Panc1 (cell line): ENCODE measurements at regions not wholly inside any gene's neighbourhood (a gene's known extent, or its start where the extent isn't known, plus 50 kb on each side); places are given as distances from the start of the nearest gene placed in this dataset.

Experiments used
- ATAC-seq: fragments of 200-7000 bp; cut with Tn5 transposase; 2 replicates; pipeline ENCODE4 v1.9.1; 2020; ENCODE audit warnings: mild to moderate bottlenecking, moderate library complexity
- BruUV-seq: library from RNA; stranded (reverse); fragments of 400-500 nt; replicated peaks from 2 replicates; lab custom pipeline; 2021; lab: Mats Ljungman, UMichigan
- CTCF ChIA-PET: fragments of 300-600 bp; sonication (Branson Sonifier 250); formaldehyde crosslinking; loops from one replicate; lab custom pipeline; 2022; ENCODE audit warnings: antibody characterized with exemption; lab: Charles Lee
- POLR2A ChIA-PET: fragments of 300-600 bp; sonication (Branson Sonifier 250); formaldehyde crosslinking; loops from one replicate; lab custom pipeline; 2022; ENCODE audit warnings: antibody characterized with exemption; lab: Charles Lee
- DNase-seq: peaks from one replicate; pipeline ENCODE4 v3.0.0-alpha.2; 2010; ENCODE audit warnings: low read depth, low spot score
- H3K27ac ChIP-seq: 2 replicates; pipeline ENCODE4 v1.5.1; 2011; ENCODE audit warnings: mild to moderate bottlenecking, low read length, inconsistent platforms
- H3K27me3 ChIP-seq: fragments of 200-500 bp; sonication (Bioruptor generic); 2 replicates; pipeline ENCODE4 v1.6.0; 2014; ENCODE audit warnings: low read length, inconsistent platforms; ENCODE audit not compliant: control insufficient read depth, insufficient read depth
- H3K36me3 ChIP-seq: fragments of 200-500 bp; sonication (Bioruptor generic); 2 replicates; pipeline ENCODE4 v1.5.1; 2014; ENCODE audit warnings: inconsistent platforms, mild to moderate bottlenecking, low read length, moderate library complexity; ENCODE audit not compliant: control insufficient read depth, insufficient read depth
- H3K4me1 ChIP-seq: 2 replicates; pipeline ENCODE4 v1.5.1; 2011; ENCODE audit warnings: inconsistent platforms, mild to moderate bottlenecking, low read length, moderate library complexity; ENCODE audit not compliant: control insufficient read depth, insufficient read depth
- H3K4me3 ChIP-seq, 2 experiments: 2 replicates each; pipeline ENCODE4 v1.5.1; 2011 to 2012; ENCODE audit warnings: low read depth in 2 of 2, low read length in 2 of 2, mild to moderate bottlenecking in 2 of 2, inconsistent platforms in 1 of 2, moderate library complexity in 1 of 2
- H3K9me3 ChIP-seq: fragments of 200-500 bp; sonication (Bioruptor generic); 2 replicates; pipeline ENCODE4 v1.5.1; 2014; ENCODE audit warnings: low read depth, mild to moderate bottlenecking, inconsistent platforms, low read length, moderate library complexity; ENCODE audit not compliant: control insufficient read depth, insufficient read depth
- POLR2AphosphoS5 ChIP-seq: IDR thresholded peaks from 2 replicates; pipeline ENCODE4 v1.6.1; 2012; ENCODE audit warnings: mild to moderate bottlenecking, low read depth, low read length, moderate library complexity
- SIN3A ChIP-seq: IDR thresholded peaks from 2 replicates; pipeline ENCODE4 v1.6.1; 2012; ENCODE audit warnings: low read depth, mild to moderate bottlenecking, low read length, moderate library complexity, borderline replicate concordance; ENCODE audit not compliant: insufficient read depth
- TCF7L2 ChIP-seq: IDR thresholded peaks from 2 replicates; pipeline ENCODE4 v1.6.1; 2011; ENCODE audit warnings: mild to moderate bottlenecking, low read depth, low read length, inconsistent platforms
- in situ Hi-C: cut with HindIII; loops from 2 replicates; pipeline ENCODE4 v1.10.0; 2016; ENCODE audit warnings: low sequenced_read_pairs, low pct_unique_long_range_greater_than_20kb
- intact Hi-C: fragments of 100-400 bp; cut with micrococcal nuclease; formaldehyde crosslinking; loops from one replicate; pipeline ENCODE4 v1.10.0; 2022; ENCODE audit not compliant: unreplicated experiment
- TF ChIP-seq, protein P1 (sequence below), 2 experiments: IDR thresholded peaks; 2 replicates each; pipeline ENCODE4 v1.6.1; 2011 to 2012; ENCODE audit warnings: low read depth in 2 of 2, control low read depth in 1 of 2, low read length in 1 of 2, mild to moderate bottlenecking in 1 of 2, moderate library complexity in 1 of 2; ENCODE audit not compliant: insufficient read depth in 1 of 2
- TF ChIP-seq, protein P2 (sequence below): fragments of 450-650 bp; IDR thresholded peaks from 2 replicates; pipeline ENCODE4 v1.5.1; 2017; ENCODE audit warnings: mild to moderate bottlenecking

DNA sequence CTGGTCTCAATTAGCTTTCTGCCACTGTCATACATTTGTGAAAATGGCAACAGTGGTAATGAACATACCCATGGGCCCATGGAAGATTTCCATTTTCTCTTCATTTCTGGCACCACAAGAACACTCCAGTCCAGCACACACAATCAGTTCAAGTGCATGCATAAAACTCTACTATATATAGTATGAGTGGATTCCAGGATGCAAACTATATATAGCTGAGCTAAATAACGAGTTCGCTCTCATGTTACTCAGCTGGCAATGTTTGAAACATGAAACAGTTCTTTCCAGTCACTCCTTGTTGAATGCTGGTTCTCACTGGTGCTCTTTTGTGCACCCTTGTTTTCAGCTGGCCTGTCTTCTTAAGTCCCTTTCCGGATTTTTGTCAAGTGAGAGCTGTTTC is 75.2 kb upstream of the DHX40 start:
- ChIA-PET CTCF (no interaction called here), POLR2A (interaction anchor here (0.7 kb wide), 1 partner anchor 69 kb away, joined by 10 read pairs; no protein-coding TSS in a partner anchor)
- H3K27ac ChIP-seq, result no peak overlapping the region

DNA sequence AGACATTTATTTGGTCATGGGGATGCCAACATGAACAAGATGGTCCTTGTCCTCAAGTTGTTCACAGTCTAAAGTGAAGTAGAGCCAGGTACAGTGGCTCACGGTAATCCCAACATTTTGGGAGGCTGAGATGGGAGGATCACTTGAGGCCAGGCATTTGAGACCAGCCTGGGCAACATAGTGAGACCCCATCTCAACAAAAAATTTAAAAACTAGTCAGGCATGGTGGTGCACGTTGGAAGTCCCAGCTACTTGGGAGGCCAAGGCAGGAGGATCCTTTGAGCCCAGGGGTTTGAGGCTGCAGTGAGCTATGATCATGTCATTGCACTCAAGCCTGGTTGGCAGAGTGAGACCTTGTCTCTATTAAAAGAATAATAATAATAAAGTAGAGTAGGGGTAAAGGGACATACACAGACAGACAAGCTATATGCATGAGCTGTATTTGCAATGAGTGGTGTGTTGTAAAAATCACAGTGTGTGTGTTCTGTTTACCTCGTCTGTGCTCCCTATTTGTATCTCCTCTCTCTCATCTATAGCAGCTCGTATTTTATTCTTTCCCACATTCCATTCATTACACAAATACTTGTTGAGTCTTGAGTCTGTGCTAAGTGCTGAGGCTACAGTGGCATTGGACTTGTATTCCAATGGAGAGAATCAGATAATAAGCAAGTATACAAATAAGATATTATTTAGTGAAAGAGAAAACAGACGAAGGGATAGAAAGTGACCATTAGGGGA is 73.9 kb upstream of the DHX40 start:
- CTCF ChIA-PET, result no interaction called here
- intact Hi-C loops, result no loop called here
- H3K36me3 ChIP-seq, result no peaks in the 10 kb centered on the region
- no peaks in the 10 kb centered on the region for H3K4me1 ChIP-seq
- no TSS peak for BruUV-seq
- in situ Hi-C loops, result no loop called here
- no peaks in the 10 kb centered on the region for H3K9me3 ChIP-seq
- ATAC-seq, result no peak
- no peak overlapping the region for H3K4me3 ChIP-seq
- no peaks in the 10 kb centered on the region for H3K27me3 ChIP-seq
- POLR2A ChIA-PET, result interaction anchor here (0.6 kb wide), 1 partner anchor 128 kb away, joined by 4 read pairs; no protein-coding TSS in a partner anchor
- no peak for DNase-seq
- TF ChIP-seq, protein P1, sequence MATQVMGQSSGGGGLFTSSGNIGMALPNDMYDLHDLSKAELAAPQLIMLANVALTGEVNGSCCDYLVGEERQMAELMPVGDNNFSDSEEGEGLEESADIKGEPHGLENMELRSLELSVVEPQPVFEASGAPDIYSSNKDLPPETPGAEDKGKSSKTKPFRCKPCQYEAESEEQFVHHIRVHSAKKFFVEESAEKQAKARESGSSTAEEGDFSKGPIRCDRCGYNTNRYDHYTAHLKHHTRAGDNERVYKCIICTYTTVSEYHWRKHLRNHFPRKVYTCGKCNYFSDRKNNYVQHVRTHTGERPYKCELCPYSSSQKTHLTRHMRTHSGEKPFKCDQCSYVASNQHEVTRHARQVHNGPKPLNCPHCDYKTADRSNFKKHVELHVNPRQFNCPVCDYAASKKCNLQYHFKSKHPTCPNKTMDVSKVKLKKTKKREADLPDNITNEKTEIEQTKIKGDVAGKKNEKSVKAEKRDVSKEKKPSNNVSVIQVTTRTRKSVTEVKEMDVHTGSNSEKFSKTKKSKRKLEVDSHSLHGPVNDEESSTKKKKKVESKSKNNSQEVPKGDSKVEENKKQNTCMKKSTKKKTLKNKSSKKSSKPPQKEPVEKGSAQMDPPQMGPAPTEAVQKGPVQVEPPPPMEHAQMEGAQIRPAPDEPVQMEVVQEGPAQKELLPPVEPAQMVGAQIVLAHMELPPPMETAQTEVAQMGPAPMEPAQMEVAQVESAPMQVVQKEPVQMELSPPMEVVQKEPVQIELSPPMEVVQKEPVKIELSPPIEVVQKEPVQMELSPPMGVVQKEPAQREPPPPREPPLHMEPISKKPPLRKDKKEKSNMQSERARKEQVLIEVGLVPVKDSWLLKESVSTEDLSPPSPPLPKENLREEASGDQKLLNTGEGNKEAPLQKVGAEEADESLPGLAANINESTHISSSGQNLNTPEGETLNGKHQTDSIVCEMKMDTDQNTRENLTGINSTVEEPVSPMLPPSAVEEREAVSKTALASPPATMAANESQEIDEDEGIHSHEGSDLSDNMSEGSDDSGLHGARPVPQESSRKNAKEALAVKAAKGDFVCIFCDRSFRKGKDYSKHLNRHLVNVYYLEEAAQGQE (IDR thresholded peaks at IDR 0.05; ENCODE audit: insufficient read depth in 1 of 2, low read depth in 2 of 2, low read length in 1 of 2), result no peak
- TF ChIP-seq SIN3A (no peak), POLR2AphosphoS5 (no peak), TCF7L2 (no peak)
- TF ChIP-seq, protein P2, sequence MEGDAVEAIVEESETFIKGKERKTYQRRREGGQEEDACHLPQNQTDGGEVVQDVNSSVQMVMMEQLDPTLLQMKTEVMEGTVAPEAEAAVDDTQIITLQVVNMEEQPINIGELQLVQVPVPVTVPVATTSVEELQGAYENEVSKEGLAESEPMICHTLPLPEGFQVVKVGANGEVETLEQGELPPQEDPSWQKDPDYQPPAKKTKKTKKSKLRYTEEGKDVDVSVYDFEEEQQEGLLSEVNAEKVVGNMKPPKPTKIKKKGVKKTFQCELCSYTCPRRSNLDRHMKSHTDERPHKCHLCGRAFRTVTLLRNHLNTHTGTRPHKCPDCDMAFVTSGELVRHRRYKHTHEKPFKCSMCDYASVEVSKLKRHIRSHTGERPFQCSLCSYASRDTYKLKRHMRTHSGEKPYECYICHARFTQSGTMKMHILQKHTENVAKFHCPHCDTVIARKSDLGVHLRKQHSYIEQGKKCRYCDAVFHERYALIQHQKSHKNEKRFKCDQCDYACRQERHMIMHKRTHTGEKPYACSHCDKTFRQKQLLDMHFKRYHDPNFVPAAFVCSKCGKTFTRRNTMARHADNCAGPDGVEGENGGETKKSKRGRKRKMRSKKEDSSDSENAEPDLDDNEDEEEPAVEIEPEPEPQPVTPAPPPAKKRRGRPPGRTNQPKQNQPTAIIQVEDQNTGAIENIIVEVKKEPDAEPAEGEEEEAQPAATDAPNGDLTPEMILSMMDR, result no peak
- no peak overlapping the region for H3K27ac ChIP-seq

More for the DNA sequence above, 75.2 kb upstream of the DHX40 start:
- Histone ChIP-seq H3K36me3 (no peaks in the 10 kb centered on the region), H3K9me3 (no peaks in the 10 kb centered on the region), H3K4me1 (no peaks in the 10 kb centered on the region), H3K4me3 (no peak overlapping the region), H3K27me3 (no peaks in the 10 kb centered on the region)
- TF ChIP-seq POLR2AphosphoS5 (no peak), SIN3A (no peak), TCF7L2 (no peak)
- TF ChIP-seq, protein P2, result no peak
- TF ChIP-seq, protein P1 (IDR thresholded peaks at IDR 0.05; ENCODE audit: insufficient read depth in 1 of 2, low read depth in 2 of 2, low read length in 1 of 2), result no peak
- intact Hi-C loops, result no loop called here
- ATAC-seq (no peak), DNase-seq (no peak)
- in situ Hi-C loops, result no loop called here
- BruUV-seq, result no TSS peak
